Occipital lobe (tissue), 1 donor: ENCODE measurements at regions not wholly inside any gene's neighbourhood (a gene's known extent, or its start where the extent isn't known, plus 50 kb on each side); places are given as distances from the start of the nearest gene placed in this dataset.

Experiments
- DNase-seq: peaks from one replicate; lab custom pipeline; 2025; lab: John Stamatoyannopoulos, UW

- no peak for DNase-seq
Measured at GRCh38 chr20:61041481-61041880, 210.6 kb upstream of the CDH4 start.

- no peak for DNase-seq
Measured at GRCh38 chr20:61042506-61043385, 209.3 kb upstream of the CDH4 start.

GRCh38 chr20:61043681-61044080, 208.4 kb upstream of the CDH4 start:
- no peak for DNase-seq

- no peak for DNase-seq
Measured at GRCh38 chr20:61044499-61044898, 207.6 kb upstream of the CDH4 start.

GRCh38 chr20:61045091-61045490, 207.0 kb upstream of the CDH4 start:
- no peak for DNase-seq

- DNase-seq, result no peak
Measured at GRCh38 chr20:61045876-61046585, 206.0 kb upstream of the CDH4 start.

GRCh38 chr20:61046721-61047351, 205.2 kb upstream of the CDH4 start:
- DNase-seq, result no peak

GRCh38 chr20:61047515-61047914, 204.5 kb upstream of the CDH4 start:
- no peak for DNase-seq

- DNase-seq, result no peak
Measured at GRCh38 chr20:61048302-61048701, 203.8 kb upstream of the CDH4 start.

GRCh38 chr20:61049684-61050083, 202.4 kb upstream of the CDH4 start:
- DNase-seq, result no peak

- DNase-seq, result no peak
Measured at GRCh38 chr20:61050336-61050890, 201.6 kb upstream of the CDH4 start.

GRCh38 chr20:61052195-61052750, 199.8 kb upstream of the CDH4 start:
- DNase-seq, result no peak

GRCh38 chr20:61052776-61053442, 199.2 kb upstream of the CDH4 start:
- no peak for DNase-seq

- DNase-seq, result no peak
Measured at GRCh38 chr20:61053487-61053886, 198.6 kb upstream of the CDH4 start.

GRCh38 chr20:61053889-61054288, 198.2 kb upstream of the CDH4 start:
- DNase-seq, result no peak

GRCh38 chr20:61054411-61054810, 197.7 kb upstream of the CDH4 start:
- DNase-seq, result no peak

GRCh38 chr20:61055180-61056010, 196.7 kb upstream of the CDH4 start:
- no peak for DNase-seq

GRCh38 chr20:61056116-61056515, 195.9 kb upstream of the CDH4 start:
- no peak for DNase-seq

- no peak for DNase-seq
Measured at GRCh38 chr20:61056627-61057442, 195.2 kb upstream of the CDH4 start.
